Ovary (tissue), 7 donors: ENCODE measurements at regions not wholly inside any gene's neighbourhood (a gene's known extent, or its start where the extent isn't known, plus 50 kb on each side); places are given as distances from the start of the nearest gene placed in this dataset.

Experiments used
- DNase-seq, 5 donors: peaks; one replicate each; pipeline ENCODE4 v3.0.0-alpha.2; 2019 to 2020
- H3K27ac ChIP-seq, 2 donors: fragments of 200-600 bp; one replicate each; pipeline versions ENCODE4 v1.5.1 to v1.8.0; 2019 to 2022
- H3K27me3 ChIP-seq: fragments of 200-600 bp; one replicate; pipeline ENCODE4 v1.8.0; 2022
- H3K36me3 ChIP-seq: fragments of 200-600 bp; sonication (generic); one replicate; pipeline ENCODE4 v1.5.1; 2019
- H3K4me1 ChIP-seq: one replicate; pipeline ENCODE4 v1.8.1; 2013; ENCODE audit warnings: mild to moderate bottlenecking, moderate library complexity; ENCODE audit not compliant: insufficient read depth
- H3K4me3 ChIP-seq: fragments of 200-600 bp; sonication (generic); one replicate; pipeline ENCODE4 v1.5.1; 2017
- H3K9me3 ChIP-seq, 2 donors: fragments of 200-600 bp in 1 of 2; sonication (generic) in 1 of 2; one replicate each; pipeline versions ENCODE4 v1.5.1 to v1.8.1; 2013 to 2019; ENCODE audit warnings: mild to moderate bottlenecking in 1 of 2, moderate library complexity in 1 of 2
- CTCF ChIP-seq, 3 donors: fragments of 450-650 bp in 2 of 3; fragments of 200-600 bp in 1 of 3; IDR thresholded peaks; one replicate each; pipeline versions ENCODE4 v1.5.1 to v1.8.0; 2016 to 2022; ENCODE audit warnings: antibody characterized with exemption in 3 of 3, mild to moderate bottlenecking in 1 of 3
- EP300 ChIP-seq: sonication (generic); formaldehyde crosslinking; IDR thresholded peaks from one replicate; pipeline ENCODE4 v1.6.1; 2017; ENCODE audit warnings: antibody characterized with exemption
- POLR2A ChIP-seq: fragments of 450-650 bp; IDR thresholded peaks from one replicate; pipeline ENCODE4 v1.6.1; 2017; ENCODE audit warnings: antibody characterized with exemption, mild to moderate bottlenecking, moderate library complexity
- WGBS, 3 donors: extraction: QIAGEN DNeasy Blood & Tissue Kit in 1 of 3; methylation state at CpG; one replicate each; pipeline versions ENCODE4 v1.1.5 to v1.1.7; 2013 to 2017; 5-methylcytosine and 5-hydroxymethylcytosine counted together
- intact Hi-C, 4 donors: fragments of 100-400 bp; cut with DNase I; formaldehyde crosslinking; loops; one replicate each; pipeline versions ENCODE4 v1.11.0 to v1.15.1; 2022 to 2023
- donor health status: DM: no; HTN: no; CAD: no; lungs with moderate emphysema.
- donor health status: DM: no; HTN: no; CAD: no.
- donor health status: Bipolar disorder and iron deficiency.
- donor health status: DM: no; HTN: no; CAD: no.
- donor health status: DM: yes; HTN: yes; CAD: no.

- TF ChIP-seq CTCF (IDR thresholded peaks at IDR 0.05) (no peak), EP300 (no peak), POLR2A (no peak)
- no peaks in the 10 kb centered on the region for H3K27me3 ChIP-seq
- no peaks in the 10 kb centered on the region for H3K4me1 ChIP-seq
- DNase-seq = no peak
- H3K27ac ChIP-seq = no peak overlapping the region
- H3K36me3 ChIP-seq = no peaks in the 10 kb centered on the region
- no peaks in the 10 kb centered on the region for H3K9me3 ChIP-seq
- intact Hi-C loops = no loop called here
- H3K4me3 ChIP-seq = no peak overlapping the region
- WGBS, 3 donors = 70 to 78% (median 75%) methylated on average over 3 of the region's 3 CpGs
Observed at GRCh38 chr9:118609355-118610044, 759.7 kb downstream of the BRINP1 start.

- no peaks in the 10 kb centered on the region for H3K36me3 ChIP-seq
- H3K9me3 ChIP-seq = no peaks in the 10 kb centered on the region
- no peak for DNase-seq
- 56 to 71% (median 56%) methylated on average over 3 of the region's 3 CpGs for WGBS, 3 donors
- H3K4me1 ChIP-seq = no peaks in the 10 kb centered on the region
- H3K4me3 ChIP-seq = no peak overlapping the region
- intact Hi-C loops = no loop called here
- no peaks in the 10 kb centered on the region for H3K27me3 ChIP-seq
- no peak overlapping the region for H3K27ac ChIP-seq
- no peak for TF ChIP-seq POLR2A
- no peak for TF ChIP-seq CTCF (IDR thresholded peaks at IDR 0.05)
- no peak for TF ChIP-seq EP300
Observed at GRCh38 chr9:118612201-118612600, 757.0 kb downstream of the BRINP1 start.

- 15 to 31% (median 24%) methylated on average over 1 of the region's 1 CpG for WGBS, 3 donors
Observed at GRCh38 chr9:118613996-118614395, 755.2 kb downstream of the BRINP1 start.

GRCh38 chr9:118618084-118618483 is 751.2 kb downstream of the BRINP1 start:
- no peaks in the 10 kb centered on the region for H3K4me1 ChIP-seq
- no peak for DNase-seq
- no peak overlapping the region for H3K27ac ChIP-seq
- intact Hi-C loops = no loop called here
- no peak for TF ChIP-seq EP300
- no peak for TF ChIP-seq CTCF (IDR thresholded peaks at IDR 0.05)
- no peak for TF ChIP-seq POLR2A
- H3K27me3 ChIP-seq = no peaks in the 10 kb centered on the region
- H3K4me3 ChIP-seq = no peak overlapping the region
- no peaks in the 10 kb centered on the region for H3K36me3 ChIP-seq
- H3K9me3 ChIP-seq = no peaks in the 10 kb centered on the region
- WGBS, 3 donors = 73 to 88% (median 79%) methylated on average over 1 of the region's 1 CpG

More at GRCh38 chr9:118613996-118614395, 755.2 kb downstream of the BRINP1 start:
- H3K9me3 ChIP-seq = no peaks in the 10 kb centered on the region
- DNase-seq = no peak
- intact Hi-C loops = no loop called here
- H3K4me3 ChIP-seq = no peak overlapping the region
- no peaks in the 10 kb centered on the region for H3K36me3 ChIP-seq
- no peaks in the 10 kb centered on the region for H3K27me3 ChIP-seq
- TF ChIP-seq EP300 = no peak
- TF ChIP-seq POLR2A = no peak
- TF ChIP-seq CTCF (IDR thresholded peaks at IDR 0.05) = no peak
- H3K27ac ChIP-seq = no peak overlapping the region
- H3K4me1 ChIP-seq = no peaks in the 10 kb centered on the region
